Gastroesophageal sphincter (tissue), 4 donors: ENCODE measurements at regions not wholly inside any gene's neighbourhood (a gene's known extent, or its start where the extent isn't known, plus 50 kb on each side); places are given as distances from the start of the nearest gene placed in this dataset.

ENCODE experiments used
- ATAC-seq: fragments of 150-250 bp; one replicate; pipeline ENCODE4 v1.9.1; 2016; ENCODE audit warnings: mild to moderate bottlenecking, moderate library complexity
- H3K27ac ChIP-seq, 4 donors: fragments of 200-600 bp; sonication (generic) in 3 of 4; 1 replicate in 3 of 4; 2 replicates in 1 of 4; pipeline ENCODE4 v1.5.1; 2016 to 2019
- H3K27me3 ChIP-seq: fragments of 200-600 bp; sonication (generic); one replicate; pipeline ENCODE4 v1.5.1; 2019
- H3K36me3 ChIP-seq, 2 donors: fragments of 200-600 bp; sonication (generic); one replicate each; pipeline ENCODE4 v1.5.1; 2019; ENCODE audit warnings: control low read depth in 1 of 2
- H3K4me1 ChIP-seq, 3 donors: fragments of 200-600 bp; sonication (generic); 1 replicate in 2 of 3; 2 replicates in 1 of 3; pipeline ENCODE4 v1.5.1; 2016 to 2019; ENCODE audit warnings: control low read depth in 2 of 3
- H3K4me3 ChIP-seq, 2 donors: fragments of 200-600 bp; sonication (generic); one replicate each; pipeline ENCODE4 v1.5.1; 2019; ENCODE audit warnings: mild to moderate bottlenecking in 1 of 2, moderate library complexity in 1 of 2
- H3K9me3 ChIP-seq, 3 donors: fragments of 200-600 bp; sonication (generic); one replicate each; pipeline ENCODE4 v1.5.1; 2017 to 2019; ENCODE audit warnings: control low read depth in 2 of 3
- EP300 ChIP-seq: sonication (generic); formaldehyde crosslinking; IDR thresholded peaks from one replicate; pipeline ENCODE4 v1.6.1; 2017; ENCODE audit warnings: antibody characterized with exemption, mild to moderate bottlenecking
- POLR2A ChIP-seq, 2 donors: fragments of 450-650 bp; IDR thresholded peaks; one replicate each; pipeline ENCODE4 v1.6.1; 2017; ENCODE audit warnings: antibody characterized with exemption in 2 of 2, mild to moderate bottlenecking in 2 of 2, moderate library complexity in 1 of 2
- POLR2AphosphoS5 ChIP-seq: sonication (generic); formaldehyde crosslinking; IDR thresholded peaks from one replicate; pipeline ENCODE4 v1.6.1; 2017; ENCODE audit warnings: antibody characterized with exemption
- WGBS, 2 donors: methylation state at CpG; one replicate each; pipeline ENCODE4 v1.1.5; 2018; ENCODE audit warnings: low coverage in 1 of 2; 5-methylcytosine and 5-hydroxymethylcytosine counted together
- TF ChIP-seq, protein P1 (sequence below), 4 experiments: fragments of 200-600 bp in 2 of 4; fragments of 450-650 bp in 2 of 4; sonication (generic) in 1 of 4; IDR thresholded peaks; one replicate each; pipeline ENCODE4 v1.5.1; 2017 to 2019; ENCODE audit warnings: antibody characterized with exemption in 4 of 4, mild to moderate bottlenecking in 2 of 4, moderate library complexity in 2 of 4

- Histone ChIP-seq H3K4me1 (no peaks in the 10 kb centered on the region), H3K36me3 (no peaks in the 10 kb centered on the region), H3K4me3 (no peak overlapping the region), H3K9me3 (no peaks in the 10 kb centered on the region), H3K27me3 (no peaks in the 10 kb centered on the region), H3K27ac (no peak overlapping the region)
- TF ChIP-seq POLR2A (IDR thresholded peaks at IDR 0.05) (no peak), EP300 (no peak), POLR2AphosphoS5 (no peak)
- TF ChIP-seq, protein P1, sequence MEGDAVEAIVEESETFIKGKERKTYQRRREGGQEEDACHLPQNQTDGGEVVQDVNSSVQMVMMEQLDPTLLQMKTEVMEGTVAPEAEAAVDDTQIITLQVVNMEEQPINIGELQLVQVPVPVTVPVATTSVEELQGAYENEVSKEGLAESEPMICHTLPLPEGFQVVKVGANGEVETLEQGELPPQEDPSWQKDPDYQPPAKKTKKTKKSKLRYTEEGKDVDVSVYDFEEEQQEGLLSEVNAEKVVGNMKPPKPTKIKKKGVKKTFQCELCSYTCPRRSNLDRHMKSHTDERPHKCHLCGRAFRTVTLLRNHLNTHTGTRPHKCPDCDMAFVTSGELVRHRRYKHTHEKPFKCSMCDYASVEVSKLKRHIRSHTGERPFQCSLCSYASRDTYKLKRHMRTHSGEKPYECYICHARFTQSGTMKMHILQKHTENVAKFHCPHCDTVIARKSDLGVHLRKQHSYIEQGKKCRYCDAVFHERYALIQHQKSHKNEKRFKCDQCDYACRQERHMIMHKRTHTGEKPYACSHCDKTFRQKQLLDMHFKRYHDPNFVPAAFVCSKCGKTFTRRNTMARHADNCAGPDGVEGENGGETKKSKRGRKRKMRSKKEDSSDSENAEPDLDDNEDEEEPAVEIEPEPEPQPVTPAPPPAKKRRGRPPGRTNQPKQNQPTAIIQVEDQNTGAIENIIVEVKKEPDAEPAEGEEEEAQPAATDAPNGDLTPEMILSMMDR (IDR thresholded peaks at IDR 0.05): no peak
- 78 to 94% methylated on average over 1 of the region's 1 CpG for WGBS, 2 donors
- no peak for ATAC-seq
Measured at GRCh38 chr18:52174220-52174619, 165.8 kb upstream of the DCC start.

- 38 to 56% methylated on average over 1 of the region's 1 CpG for WGBS, 2 donors
- no peak for ATAC-seq
Measured at GRCh38 chr18:52175406-52175805, 164.6 kb upstream of the DCC start.

DNA sequence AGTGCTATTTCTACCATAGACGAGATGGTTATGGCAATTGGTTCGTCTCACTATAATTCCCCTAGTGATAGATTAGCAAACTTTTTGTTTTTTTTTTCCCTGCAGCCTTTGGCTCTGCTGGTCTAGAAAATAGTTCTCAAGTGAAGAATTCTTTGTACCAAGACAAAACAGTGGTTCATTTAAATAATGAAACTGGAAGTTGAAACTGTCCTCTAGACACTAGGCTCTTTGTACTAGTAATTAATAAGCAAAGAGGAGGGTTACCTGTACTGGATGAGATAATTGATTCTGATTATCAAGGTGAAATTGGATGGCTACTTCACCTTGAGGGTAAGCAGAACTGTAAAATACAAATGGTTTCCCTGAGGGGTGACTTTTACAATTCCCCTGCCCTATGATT, 156.9 kb upstream of the DCC start:
- H3K4me3 ChIP-seq: no peak overlapping the region
- ATAC-seq: no peak
- WGBS, 2 donors: 95 to 97% methylated on average over 2 of the region's 2 CpGs
- no peak overlapping the region for H3K27ac ChIP-seq
- H3K27me3 ChIP-seq: no peaks in the 10 kb centered on the region
- no peak for TF ChIP-seq POLR2AphosphoS5
- no peak for TF ChIP-seq EP300
- TF ChIP-seq, protein P1 (IDR thresholded peaks at IDR 0.05): no peak
- no peak for TF ChIP-seq POLR2A (IDR thresholded peaks at IDR 0.05)
- H3K36me3 ChIP-seq: no peaks in the 10 kb centered on the region
- no peaks in the 10 kb centered on the region for H3K4me1 ChIP-seq
- H3K9me3 ChIP-seq: no peaks in the 10 kb centered on the region

More at GRCh38 chr18:52175406-52175805, 164.6 kb upstream of the DCC start:
- TF ChIP-seq POLR2AphosphoS5: no peak
- TF ChIP-seq EP300: no peak
- TF ChIP-seq, protein P1 (IDR thresholded peaks at IDR 0.05): no peak
- TF ChIP-seq POLR2A (IDR thresholded peaks at IDR 0.05): no peak
- H3K4me1 ChIP-seq: no peaks in the 10 kb centered on the region
- H3K27ac ChIP-seq: no peak overlapping the region
- H3K9me3 ChIP-seq: no peaks in the 10 kb centered on the region
- H3K27me3 ChIP-seq: no peaks in the 10 kb centered on the region
- H3K4me3 ChIP-seq: no peak overlapping the region
- H3K36me3 ChIP-seq: no peaks in the 10 kb centered on the region

DNA sequence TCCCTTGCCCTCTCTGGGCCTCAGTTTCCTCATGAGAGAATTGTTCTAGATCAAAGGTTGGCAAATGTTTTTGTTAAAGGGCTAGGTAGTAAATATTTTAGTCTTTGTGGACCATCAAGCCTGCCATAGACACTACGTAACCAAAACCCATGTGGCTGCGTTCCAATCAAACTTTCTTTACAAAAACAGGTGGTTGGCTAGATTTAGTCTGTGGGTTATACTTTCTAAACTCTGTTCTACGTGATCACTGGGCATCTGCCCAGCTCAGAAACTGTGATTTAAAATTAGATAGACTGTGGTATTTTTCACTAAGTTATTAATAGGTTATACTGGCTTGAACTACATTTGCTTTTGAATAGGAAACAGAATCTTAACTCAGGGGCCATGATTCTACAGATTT, 149.8 kb upstream of the DCC start:
- TF ChIP-seq, protein P1 (IDR thresholded peaks at IDR 0.05): no peak
- TF ChIP-seq EP300 (no peak), POLR2AphosphoS5 (no peak), POLR2A (IDR thresholded peaks at IDR 0.05) (no peak)
- WGBS, 2 donors: 63 to 72% methylated on average over 3 of the region's 3 CpGs
- H3K36me3 ChIP-seq: no peaks in the 10 kb centered on the region
- no peak overlapping the region for H3K4me3 ChIP-seq
- no peaks in the 10 kb centered on the region for H3K27me3 ChIP-seq
- no peak for ATAC-seq
- H3K27ac ChIP-seq: no peak overlapping the region
- H3K4me1 ChIP-seq: no peaks in the 10 kb centered on the region
- H3K9me3 ChIP-seq: no peaks in the 10 kb centered on the region

GRCh38 chr18:52190631-52191030, 149.4 kb upstream of the DCC start:
- H3K27me3 ChIP-seq: no peaks in the 10 kb centered on the region
- no peak overlapping the region for H3K27ac ChIP-seq
- H3K9me3 ChIP-seq: no peaks in the 10 kb centered on the region
- WGBS, 2 donors: 50 to 63% methylated on average over 4 of the region's 5 CpGs
- no peak for TF ChIP-seq EP300
- TF ChIP-seq, protein P1 (IDR thresholded peaks at IDR 0.05): no peak
- no peak for TF ChIP-seq POLR2A (IDR thresholded peaks at IDR 0.05)
- no peak for TF ChIP-seq POLR2AphosphoS5
- H3K36me3 ChIP-seq: no peaks in the 10 kb centered on the region
- no peaks in the 10 kb centered on the region for H3K4me1 ChIP-seq
- ATAC-seq: no peak
- no peak overlapping the region for H3K4me3 ChIP-seq
